Astrocyte (in vitro differentiated cells and primary cell): ENCODE measurements at regions not wholly inside any gene's neighbourhood (a gene's known extent, or its start where the extent isn't known, plus 50 kb on each side); places are given as distances from the start of the nearest gene placed in this dataset.

ENCODE experiments used
- CTCF ChIP-seq: IDR thresholded peaks from 2 replicates; pipeline ENCODE4 v1.5.1; 2011; ENCODE audit warnings: low read depth, mild to moderate bottlenecking, inconsistent platforms, low read length, moderate library complexity; ENCODE audit not compliant: insufficient read depth
- EZH2 ChIP-seq: IDR thresholded peaks from 2 replicates; pipeline ENCODE4 v1.6.1; 2012; ENCODE audit warnings: mild to moderate bottlenecking, low read length, inconsistent platforms; ENCODE audit not compliant: insufficient read depth

DNA sequence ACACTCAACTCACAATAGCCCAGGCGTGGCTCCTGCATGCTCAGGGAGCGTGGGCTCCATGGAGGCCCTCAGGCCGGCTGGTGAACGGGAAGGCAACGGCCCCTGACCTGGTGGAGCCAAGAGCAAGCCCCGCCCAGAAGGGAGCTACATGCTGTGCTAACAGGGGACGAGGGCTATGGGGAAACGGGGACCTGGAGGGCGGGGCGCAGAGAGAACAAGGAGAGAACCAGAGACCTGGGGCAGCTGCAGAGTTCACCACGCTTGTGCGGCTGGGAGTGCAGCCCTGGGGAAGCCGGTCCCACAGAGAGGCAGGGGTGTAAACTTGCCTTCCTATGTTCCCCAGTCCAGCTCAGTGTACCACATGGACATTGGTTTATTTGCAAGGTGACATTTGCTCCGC is 69.2 kb upstream of the PPP2R2D start:
- TF ChIP-seq CTCF (no peak), EZH2 (no peak)
